ENCODE measurements at regions not wholly inside any gene's neighbourhood (a gene's known extent, or its start where the extent isn't known, plus 50 kb on each side); places are given as distances from the start of the nearest gene placed in this dataset.
"Not testable (repeated sequence)": the region's sequence is repeated elsewhere in the genome, so short reads cannot be mapped to it uniquely, and the experiment has no call there.

- no peak for DNase-seq
Measured at GRCh38 chr7:34333925-34334324, 324.1 kb upstream of the NPSR1 start.

GRCh38 chr7:34337163-34337562, 320.9 kb upstream of the NPSR1 start:
- no peak for DNase-seq

GRCh38 chr7:34338961-34339526, 319.0 kb upstream of the NPSR1 start:
- no peak for DNase-seq

- no peak for DNase-seq
Measured at GRCh38 chr7:34341326-34341725, 316.7 kb upstream of the NPSR1 start.

GRCh38 chr7:34342387-34342786, 315.6 kb upstream of the NPSR1 start:
- DNase-seq, result no peak

GRCh38 chr7:34343667-34344066, 314.4 kb upstream of the NPSR1 start:
- DNase-seq, result no peak

GRCh38 chr7:34354011-34354410, 304.0 kb upstream of the NPSR1 start:
- no peak for DNase-seq

GRCh38 chr7:34354899-34355298, 303.1 kb upstream of the NPSR1 start:
- no peak for DNase-seq

GRCh38 chr7:34357068-34357467, 300.9 kb upstream of the NPSR1 start:
- no peak for DNase-seq

- no peak for DNase-seq
Measured at GRCh38 chr7:34357946-34358345, 300.1 kb upstream of the NPSR1 start.

- DNase-seq, result not testable (repeated sequence)
Measured at GRCh38 chr7:34358578-34358977, 299.4 kb upstream of the NPSR1 start.

GRCh38 chr7:34361663-34362250, 296.3 kb upstream of the NPSR1 start:
- no peak for DNase-seq

GRCh38 chr7:34362621-34363020, 295.4 kb upstream of the NPSR1 start:
- no peak for DNase-seq

- DNase-seq, result no peak
Measured at GRCh38 chr7:34364130-34364529, 293.9 kb upstream of the NPSR1 start.

- no peak for DNase-seq
Measured at GRCh38 chr7:34365011-34365410, 293.0 kb upstream of the NPSR1 start.

GRCh38 chr7:34365611-34366010, 292.4 kb upstream of the NPSR1 start:
- DNase-seq, result no peak

GRCh38 chr7:34371922-34372321, 286.1 kb upstream of the NPSR1 start:
- no peak for DNase-seq

GRCh38 chr7:34373940-34374339, 284.1 kb upstream of the NPSR1 start:
- no peak for DNase-seq

GRCh38 chr7:34382166-34382893, 275.7 kb upstream of the NPSR1 start:
- no peak for DNase-seq

GRCh38 chr7:34385384-34385783, 272.6 kb upstream of the NPSR1 start:
- no peak for DNase-seq

GRCh38 chr7:34389332-34390078, 268.5 kb upstream of the NPSR1 start:
- no peak for DNase-seq

- no peak for DNase-seq
Measured at GRCh38 chr7:34390103-34390502, 267.9 kb upstream of the NPSR1 start.

GRCh38 chr7:34392972-34393371, 265.0 kb upstream of the NPSR1 start:
- no peak for DNase-seq
